ENCODE measurements at regions not wholly inside any gene's neighbourhood (a gene's known extent, or its start where the extent isn't known, plus 50 kb on each side); places are given as distances from the start of the nearest gene placed in this dataset.

GRCh38 chr1:4108331-4108730, 208.3 kb upstream of the C1orf174 start:
- H3K4me3 ChIP-seq (ENCODE audit: low read length): no peak overlapping the region
- TF ChIP-seq CTCF (conservative IDR thresholded peaks at IDR 0.05; ENCODE audit: low read depth, low read length): no peak
- DNase-seq (ENCODE audit: low read depth): no peak

- H3K4me3 ChIP-seq (ENCODE audit: low read length): no peak overlapping the region
- no peak for TF ChIP-seq CTCF (conservative IDR thresholded peaks at IDR 0.05; ENCODE audit: low read depth, low read length)
- no peak for DNase-seq (ENCODE audit: low read depth)
These were observed 208.9 kb upstream of the C1orf174 start for GRCh38 chr1:4108758-4109627.

GRCh38 chr1:4109628-4109940, 209.5 kb upstream of the C1orf174 start:
- DNase-seq (ENCODE audit: low read depth): no peak
- TF ChIP-seq CTCF (conservative IDR thresholded peaks at IDR 0.05; ENCODE audit: low read depth, low read length): no peak
- no peak overlapping the region for H3K4me3 ChIP-seq (ENCODE audit: low read length)

- no peak for TF ChIP-seq CTCF (conservative IDR thresholded peaks at IDR 0.05; ENCODE audit: low read depth, low read length)
- no peak overlapping the region for H3K4me3 ChIP-seq (ENCODE audit: low read length)
- DNase-seq (ENCODE audit: low read depth): no peak
These were observed 210.8 kb upstream of the C1orf174 start for GRCh38 chr1:4110888-4111287.

- H3K4me3 ChIP-seq (ENCODE audit: low read length): no peak overlapping the region
- no peak for DNase-seq (ENCODE audit: low read depth)
- no peak for TF ChIP-seq CTCF (conservative IDR thresholded peaks at IDR 0.05; ENCODE audit: low read depth, low read length)
These were observed 213.8 kb upstream of the C1orf174 start for GRCh38 chr1:4113897-4114296.

- no peak for DNase-seq (ENCODE audit: low read depth)
- no peak for TF ChIP-seq CTCF (conservative IDR thresholded peaks at IDR 0.05; ENCODE audit: low read depth, low read length)
These were observed 215.3 kb upstream of the C1orf174 start for GRCh38 chr1:4115191-4115900.

GRCh38 chr1:4117196-4117595, 217.1 kb upstream of the C1orf174 start:
- no peak overlapping the region for H3K4me3 ChIP-seq (ENCODE audit: low read length)
- TF ChIP-seq CTCF (conservative IDR thresholded peaks at IDR 0.05; ENCODE audit: low read depth, low read length): no peak
- DNase-seq (ENCODE audit: low read depth): no peak

More at GRCh38 chr1:4115191-4115900, 215.3 kb upstream of the C1orf174 start:
- no peak overlapping the region for H3K4me3 ChIP-seq (ENCODE audit: low read length)
